ENCODE measurements at regions not wholly inside any gene's neighbourhood (a gene's known extent, or its start where the extent isn't known, plus 50 kb on each side); places are given as distances from the start of the nearest gene placed in this dataset.
A peak's percentile ranks its signal among the peaks of the same experiment; 100 is the strongest.

DNA sequence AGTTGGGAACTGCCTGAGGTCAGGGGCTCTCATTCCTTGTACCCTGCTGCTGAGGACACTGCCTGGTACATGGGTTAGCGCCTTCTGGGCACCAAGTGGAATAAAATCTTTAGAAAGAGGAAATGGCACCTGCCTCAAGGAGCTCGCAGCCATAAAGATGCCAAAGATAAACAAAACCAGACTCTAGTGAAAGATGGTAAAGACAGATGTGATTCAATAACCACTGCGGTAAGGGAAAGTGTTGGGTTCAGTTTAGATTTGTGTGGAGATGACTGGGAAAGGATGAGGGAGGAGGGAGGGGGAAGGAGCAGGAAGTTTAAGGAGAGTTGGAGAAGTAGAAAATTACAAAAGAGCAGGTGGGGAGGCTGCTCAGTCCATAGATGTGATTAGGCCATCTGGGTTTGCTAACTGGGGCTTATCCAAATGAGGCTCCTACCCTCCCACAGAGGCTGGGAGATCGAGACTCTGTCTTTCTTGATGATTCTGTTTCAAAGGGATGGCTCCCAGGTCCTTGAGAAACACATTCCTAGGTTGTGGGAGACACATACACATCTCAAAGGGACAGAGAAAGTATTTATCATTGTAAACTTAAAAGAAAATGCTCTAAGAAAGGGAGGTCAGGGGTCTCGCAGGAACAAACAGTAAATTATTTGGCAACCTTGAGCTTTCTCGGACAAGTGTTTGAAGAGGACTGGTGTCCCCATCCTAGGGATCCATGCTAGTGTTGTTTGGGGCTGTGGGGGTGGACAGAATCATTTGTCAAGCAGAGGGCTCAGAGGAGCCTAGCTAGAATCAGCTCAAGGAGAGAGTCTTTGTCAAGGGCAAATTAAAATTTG, 65.7 kb upstream of the MORC3 start:
- peak overlapping the region; percentile 38 for H2AFZ ChIP-seq (ENCODE audit: insufficient read depth, low read depth, low read length, poor library complexity, severe bottlenecking)
- H3K79me2 ChIP-seq (ENCODE audit: control insufficient read depth, insufficient read depth, low read length) = peaks cover 32% of the 10 kb centered on the region
- peaks cover 67 to 72% of the 10 kb centered on the region in 2 donors for H3K4me1 ChIP-seq (ENCODE audit: control insufficient read depth in 2 of 2, insufficient read depth in 2 of 2, low read length in 2 of 2)
- WGBS (ENCODE audit: insufficient coverage) = 24% methylated on average over 3 of the region's 6 CpGs
- ChIA-PET POLR2A (interaction anchor here (0.6 to 5.3 kb wide), 11 partner anchors 10 to 820 kb away, joined by 3 to 73 read pairs (median 11); partner anchors contain the start of genes CBR3 and MORC3), CTCF (interaction anchor here (0.8 to 5.3 kb wide), 16 partner anchors 10 to 116 kb away, joined by 3 to 50 read pairs (median 5); partner anchors contain the start of gene MORC3)
- DNase-seq (peak; percentile 43), ATAC-seq (ENCODE audit: low read depth) (peak; percentile 32)
- no peak for TF ChIP-seq EZH2 (IDR thresholded peaks at IDR 0.05; ENCODE audit: borderline replicate concordance, insufficient read depth, low read depth, low read length, poor library complexity, severe bottlenecking)
- TF ChIP-seq, protein P1, sequence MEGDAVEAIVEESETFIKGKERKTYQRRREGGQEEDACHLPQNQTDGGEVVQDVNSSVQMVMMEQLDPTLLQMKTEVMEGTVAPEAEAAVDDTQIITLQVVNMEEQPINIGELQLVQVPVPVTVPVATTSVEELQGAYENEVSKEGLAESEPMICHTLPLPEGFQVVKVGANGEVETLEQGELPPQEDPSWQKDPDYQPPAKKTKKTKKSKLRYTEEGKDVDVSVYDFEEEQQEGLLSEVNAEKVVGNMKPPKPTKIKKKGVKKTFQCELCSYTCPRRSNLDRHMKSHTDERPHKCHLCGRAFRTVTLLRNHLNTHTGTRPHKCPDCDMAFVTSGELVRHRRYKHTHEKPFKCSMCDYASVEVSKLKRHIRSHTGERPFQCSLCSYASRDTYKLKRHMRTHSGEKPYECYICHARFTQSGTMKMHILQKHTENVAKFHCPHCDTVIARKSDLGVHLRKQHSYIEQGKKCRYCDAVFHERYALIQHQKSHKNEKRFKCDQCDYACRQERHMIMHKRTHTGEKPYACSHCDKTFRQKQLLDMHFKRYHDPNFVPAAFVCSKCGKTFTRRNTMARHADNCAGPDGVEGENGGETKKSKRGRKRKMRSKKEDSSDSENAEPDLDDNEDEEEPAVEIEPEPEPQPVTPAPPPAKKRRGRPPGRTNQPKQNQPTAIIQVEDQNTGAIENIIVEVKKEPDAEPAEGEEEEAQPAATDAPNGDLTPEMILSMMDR (IDR thresholded peaks at IDR 0.05) = no peak
- H4K20me1 ChIP-seq (ENCODE audit: control insufficient read depth, insufficient read depth, low read length, poor library complexity, severe bottlenecking) = no peaks in the 10 kb centered on the region
- intact Hi-C loops (cut with micrococcal nuclease) = loop anchor here (10.0 kb wide), 2 partner anchors 820 to 1210 kb away; partner anchors contain the start of genes PIGP, RUNX1 and TTC3
- H3K27me3 ChIP-seq (replicated peaks in 1 of 4; ENCODE audit: control extremely low read depth in 1 of 4, control insufficient read depth in 3 of 4, insufficient read depth in 4 of 4, low read length in 3 of 4) = no peaks in the 10 kb centered on the region
- Mint-ChIP-seq H3K4me3 (peak overlapping the region; percentile 75), H3K27ac (peak overlapping the region; percentile 91), H3K27me3 (no peaks in the 10 kb centered on the region), H3K4me1 (peaks cover 58% of the 10 kb centered on the region), H3K9me3 (ENCODE audit: insufficient read depth) (no peaks in the 10 kb centered on the region)
- H3K27ac ChIP-seq (ENCODE audit: low read length in 2 of 2) = peak overlapping the region; percentile 81 to 84
- no peaks in the 10 kb centered on the region for H3K9me3 ChIP-seq (ENCODE audit: control extremely low read depth in 1 of 3, control insufficient read depth in 2 of 3, insufficient read depth in 1 of 3, low read length in 2 of 3)
- peaks cover 7 to 45% of the 10 kb centered on the region in 2 experiments for H3K36me3 ChIP-seq (replicated peaks in 1 of 2; ENCODE audit: control extremely low read depth in 1 of 2, control insufficient read depth in 1 of 2, extremely low read depth in 1 of 2, insufficient read depth in 2 of 2, low read length in 1 of 2)
- peak overlapping the region; percentile 60 for H3K9ac ChIP-seq (ENCODE audit: low read length)
- peak overlapping the region in 4 of 5 experiments; percentile 23 to 58 (median 36) for H3K4me3 ChIP-seq (ENCODE audit: control extremely low read depth in 1 of 5, extremely low read depth in 1 of 5, insufficient read depth in 1 of 5, low read depth in 2 of 5, low read length in 4 of 5)
- H3K4me2 ChIP-seq (replicated peaks; ENCODE audit: low read depth, low read length, poor library complexity, severe bottlenecking) = peak overlapping the region; percentile 79

Data from B cell (primary cell).